Stimulated activated naive CD4-positive, alpha-beta T cell treated with Interleukin-2 at 50 U/mL for 16 hours (primary cell): ENCODE measurements at regions not wholly inside any gene's neighbourhood (a gene's known extent, or its start where the extent isn't known, plus 50 kb on each side); places are given as distances from the start of the nearest gene placed in this dataset.

Experiments used
- DNase-seq: peaks from one replicate; lab custom pipeline; 2025; lab: John Stamatoyannopoulos, UW

- DNase-seq: no peak
Measured at GRCh38 chr20:40230486-40230885, 458.6 kb downstream of the MAFB start.

- DNase-seq: no peak
Measured at GRCh38 chr20:40225596-40225995, 463.4 kb downstream of the MAFB start.

- DNase-seq: no peak
Measured at GRCh38 chr20:40223810-40224209, 465.2 kb downstream of the MAFB start.

- DNase-seq: no peak
Measured at GRCh38 chr20:40218971-40219370, 470.1 kb downstream of the MAFB start.

- DNase-seq: no peak
Measured at GRCh38 chr20:40218316-40218969, 470.6 kb downstream of the MAFB start.

GRCh38 chr20:40207655-40208054 lies 481.4 kb downstream of the MAFB start:
- no peak for DNase-seq

GRCh38 chr20:40205971-40206370 lies 483.1 kb downstream of the MAFB start:
- DNase-seq: no peak

GRCh38 chr20:40203032-40203431 lies 486.0 kb downstream of the MAFB start:
- no peak for DNase-seq

- no peak for DNase-seq
Measured at GRCh38 chr20:40197691-40198090, 491.3 kb downstream of the MAFB start.

GRCh38 chr20:40196846-40197436 lies 492.1 kb downstream of the MAFB start:
- DNase-seq: no peak

- no peak for DNase-seq
Measured at GRCh38 chr20:40195742-40196141, 493.3 kb downstream of the MAFB start.

- no peak for DNase-seq
Measured at GRCh38 chr20:40192529-40192928, 496.5 kb downstream of the MAFB start.

- DNase-seq: no peak
Measured at GRCh38 chr20:40192081-40192480, 497.0 kb downstream of the MAFB start.

GRCh38 chr20:40191573-40191972 lies 497.5 kb downstream of the MAFB start:
- no peak for DNase-seq

GRCh38 chr20:40189621-40190020 lies 499.4 kb downstream of the MAFB start:
- no peak for DNase-seq

- DNase-seq: no peak
Measured at GRCh38 chr20:40188319-40188718, 500.7 kb downstream of the MAFB start.

GRCh38 chr20:40186826-40187225 lies 502.2 kb downstream of the MAFB start:
- no peak for DNase-seq

- no peak for DNase-seq
Measured at GRCh38 chr20:40181676-40182075, 507.4 kb downstream of the MAFB start.

- no peak for DNase-seq
Measured at GRCh38 chr20:40176098-40176841, 512.8 kb downstream of the MAFB start.

GRCh38 chr20:40175296-40175695 lies 513.7 kb downstream of the MAFB start:
- DNase-seq: no peak

- DNase-seq: no peak
Measured at GRCh38 chr20:40173872-40174271, 515.2 kb downstream of the MAFB start.

GRCh38 chr20:40168981-40169620 lies 519.9 kb downstream of the MAFB start:
- no peak for DNase-seq

- DNase-seq: no peak
Measured at GRCh38 chr20:40161391-40161790, 527.6 kb downstream of the MAFB start.
